IMR-90 (cell line): ENCODE measurements at regions not wholly inside any gene's neighbourhood (a gene's known extent, or its start where the extent isn't known, plus 50 kb on each side); places are given as distances from the start of the nearest gene placed in this dataset.

Experiments
- ATAC-seq: fragments of 200-7000 bp; cut with Tn5 transposase; 2 replicates; pipeline ENCODE4 v1.9.1; 2020; ENCODE audit warnings: low read depth, mild to moderate bottlenecking, moderate library complexity
- BruUV-seq: library from RNA; stranded (reverse); fragments of 400-500 nt; replicated peaks from 2 replicates; lab custom pipeline; 2021; lab: Mats Ljungman, UMichigan
- CTCF ChIA-PET: fragments of 300-600 bp; formaldehyde crosslinking; extraction: SDS; loops from one replicate; lab custom pipeline; 2021; ENCODE audit warnings: antibody characterized with exemption; lab: Yijun Ruan, JAX
- POLR2A ChIA-PET: fragments of 300-600 bp; sonication (Branson Sonifier 250); formaldehyde crosslinking; loops from one replicate; lab custom pipeline; 2022; ENCODE audit warnings: antibody characterized with exemption; ENCODE audit not compliant: unreplicated experiment; lab: Charles Lee
- DNase-seq: peaks from one replicate; pipeline ENCODE4 v3.0.0; 2013
- H2AFZ ChIP-seq: replicated peaks from 2 replicates; pipeline ENCODE3; 2013; ENCODE audit warnings: low read length, mild to moderate bottlenecking; ENCODE audit not compliant: poor library complexity
- H2AK5ac ChIP-seq: 2 replicates; pipeline ENCODE4 v1.6.1; 2013; ENCODE audit warnings: low read depth, low read length, inconsistent platforms
- H2AK9ac ChIP-seq: replicated peaks from 2 replicates; pipeline ENCODE3; 2013; ENCODE audit warnings: mild to moderate bottlenecking, low read depth, low read length, moderate library complexity; ENCODE audit not compliant: poor library complexity
- H2BK120ac ChIP-seq: 2 replicates; pipeline ENCODE4 v1.6.1; 2013; ENCODE audit warnings: low read depth, low read length, inconsistent platforms
- H2BK15ac ChIP-seq: 3 replicates; pipeline ENCODE4 v1.6.1; 2013; ENCODE audit warnings: low read depth, low read length, inconsistent platforms
- H2BK20ac ChIP-seq: 2 replicates; pipeline ENCODE4 v1.6.1; 2013; ENCODE audit warnings: low read depth, mild to moderate bottlenecking, inconsistent platforms, low read length, moderate library complexity
- H2BK5ac ChIP-seq: 2 replicates; pipeline ENCODE4 v1.6.1; 2013; ENCODE audit warnings: mild to moderate bottlenecking, low read depth, low read length, inconsistent platforms; ENCODE audit not compliant: poor library complexity, severe bottlenecking
- H3K14ac ChIP-seq: replicated peaks from 2 replicates; pipeline ENCODE4 v1.6.1; 2013; ENCODE audit warnings: low read depth, low read length, inconsistent platforms
- H3K18ac ChIP-seq: 2 replicates; pipeline ENCODE4 v1.6.1; 2013; ENCODE audit warnings: low read depth, low read length, control low read depth
- H3K23ac ChIP-seq: 2 replicates; pipeline ENCODE4 v1.6.1; 2013; ENCODE audit warnings: low read depth, low read length, inconsistent platforms
- H3K27ac ChIP-seq: 2 replicates; pipeline ENCODE4 v1.5.1; 2013; ENCODE audit warnings: mild to moderate bottlenecking, control low read depth, low read length; ENCODE audit not compliant: insufficient read depth
- H3K27me3 ChIP-seq: 2 replicates; pipeline ENCODE4 v1.6.1; 2013; ENCODE audit warnings: low read length; ENCODE audit not compliant: control insufficient read depth, insufficient read depth
- H3K36me3 ChIP-seq: 2 replicates; pipeline ENCODE4 v1.6.1; 2013; ENCODE audit warnings: low read length, mixed read lengths; ENCODE audit not compliant: control insufficient read depth, insufficient read depth
- H3K4ac ChIP-seq: 2 replicates; pipeline ENCODE4 v1.6.1; 2013; ENCODE audit warnings: low read depth, low read length, inconsistent platforms
- H3K4me1 ChIP-seq: 2 replicates; pipeline ENCODE4 v1.6.1; 2013; ENCODE audit warnings: low read length, mixed read lengths; ENCODE audit not compliant: control insufficient read depth, insufficient read depth
- H3K4me2 ChIP-seq: 2 replicates; pipeline ENCODE4 v1.6.1; 2013; ENCODE audit warnings: low read depth, mild to moderate bottlenecking, control low read depth, low read length, moderate library complexity
- H3K4me3 ChIP-seq: 2 replicates; pipeline ENCODE4 v1.5.1; 2013; ENCODE audit warnings: low read depth, mild to moderate bottlenecking, control low read depth, low read length, moderate library complexity; ENCODE audit not compliant: insufficient read depth
- H3K56ac ChIP-seq: 2 replicates; pipeline ENCODE4 v1.6.1; 2013; ENCODE audit warnings: low read length, inconsistent platforms; ENCODE audit not compliant: insufficient read depth; ENCODE audit errors: extremely low read depth
- H3K79me1 ChIP-seq, 2 experiments: 2 replicates each; pipeline ENCODE4 v1.6.1; 2013; ENCODE audit warnings: low read length in 2 of 2, inconsistent platforms in 1 of 2, low read depth in 1 of 2
- H3K9ac ChIP-seq: 2 replicates; pipeline ENCODE4 v1.6.1; 2013; ENCODE audit warnings: low read depth, low read length, control low read depth
- H3K9me1 ChIP-seq: 2 replicates; pipeline ENCODE4 v1.6.1; 2013; ENCODE audit warnings: low read length, inconsistent platforms; ENCODE audit not compliant: insufficient read depth
- H3K9me3 ChIP-seq: 2 replicates; pipeline ENCODE4 v1.6.1; 2013; ENCODE audit warnings: low read length; ENCODE audit not compliant: control insufficient read depth, insufficient read depth
- H4K20me1 ChIP-seq: 2 replicates; pipeline ENCODE4 v1.6.1; 2013; ENCODE audit warnings: low read length, inconsistent platforms; ENCODE audit not compliant: insufficient read depth
- H4K5ac ChIP-seq: 2 replicates; pipeline ENCODE4 v1.6.1; 2013; ENCODE audit warnings: mild to moderate bottlenecking, low read depth, low read length, control low read depth
- H4K8ac ChIP-seq, 2 experiments: 2 replicates each; pipeline ENCODE4 v1.6.1; 2013; ENCODE audit warnings: low read depth in 2 of 2, low read length in 2 of 2, control low read depth in 1 of 2, inconsistent platforms in 1 of 2
- H4K91ac ChIP-seq: 2 replicates; pipeline ENCODE4 v1.6.1; 2013; ENCODE audit warnings: low read depth, low read length, inconsistent platforms; ENCODE audit not compliant: insufficient read depth
- BHLHE40 ChIP-seq: fragments of 150-350 bp; IDR thresholded peaks from 2 replicates; pipeline ENCODE4 v1.6.1; 2016; ENCODE audit warnings: mild to moderate bottlenecking, low read depth, low read length
- CEBPB ChIP-seq: IDR thresholded peaks from 2 replicates; pipeline ENCODE4 v1.6.1; 2012; ENCODE audit warnings: low read depth, low read length, improper control_type of control experiment
- MAFK ChIP-seq: IDR thresholded peaks from 2 replicates; pipeline ENCODE4 v1.6.1; 2012; ENCODE audit warnings: low read depth, low read length, improper control_type of control experiment
- MAZ ChIP-seq: IDR thresholded peaks from 2 replicates; pipeline ENCODE4 v1.6.1; 2012; ENCODE audit warnings: low read depth, mild to moderate bottlenecking, low read length, improper control_type of control experiment, moderate library complexity, borderline replicate concordance
- RCOR1 ChIP-seq: IDR thresholded peaks from 2 replicates; pipeline ENCODE4 v1.6.1; 2012; ENCODE audit warnings: mild to moderate bottlenecking, low read length, improper control_type of control experiment; ENCODE audit not compliant: insufficient replicate concordance
- SMC3 ChIP-seq: fragments of 150-350 bp; IDR thresholded peaks from 2 replicates; pipeline ENCODE4 v1.6.1; 2016; ENCODE audit warnings: low read depth, mild to moderate bottlenecking, antibody characterized with exemption, low read length, moderate library complexity
- WGBS, 2 experiments: methylation state at CpG; one replicate each; pipeline versions ENCODE4 v1.1.5 to v1.1.7; 2013; ENCODE audit warnings: missing lambda C conversion rate in 2 of 2; ENCODE audit not compliant: insufficient read length in 1 of 2; ENCODE audit errors: extremely low coverage in 2 of 2; 5-methylcytosine and 5-hydroxymethylcytosine counted together
- dilution Hi-C: fragments of 300-500 bp; cut with HindIII; formaldehyde crosslinking; loops from one replicate; pipeline ENCODE4 v1.14.3; 2018; ENCODE audit warnings: low sequenced_read_pairs; ENCODE audit not compliant: unreplicated experiment
- in situ Hi-C: fragments of 300-500 bp; cut with MboI; formaldehyde crosslinking; loops from 3 replicates; pipeline ENCODE4 v1.14.3; 2019; ENCODE audit warnings: low sequenced_read_pairs, inconsistent platforms, mixed read lengths
- intact Hi-C: fragments of 100-400 bp; cut with micrococcal nuclease; formaldehyde crosslinking; loops from 2 replicates; pipeline ENCODE4 v1.10.0; 2022

- DNase-seq (no peak), ATAC-seq (no peak)
- Histone ChIP-seq H2BK15ac (no peak overlapping the region), H3K27me3 (no peaks in the 10 kb centered on the region), H3K27ac (no peak overlapping the region), H4K5ac (no peak overlapping the region), H2AK5ac (no peak overlapping the region), H3K4me2 (no peak overlapping the region), H3K36me3 (no peaks in the 10 kb centered on the region), H3K56ac (no peak overlapping the region), H4K8ac (no peak overlapping the region), H4K91ac (no peak overlapping the region), H3K4me3 (no peak overlapping the region), H3K9me1 (no peaks in the 10 kb centered on the region), H2BK120ac (no peak overlapping the region), H3K9ac (no peak overlapping the region), H3K23ac (no peak overlapping the region), H3K14ac (no peak overlapping the region), H2BK20ac (no peak overlapping the region), H2AK9ac (no peak overlapping the region), H2AFZ (no peak overlapping the region), H3K4ac (no peak overlapping the region), H3K9me3 (peaks cover 16% of the 10 kb centered on the region), H3K18ac (no peak overlapping the region), H4K20me1 (no peaks in the 10 kb centered on the region), H3K4me1 (no peaks in the 10 kb centered on the region), H3K79me1 (no peaks in the 10 kb centered on the region), H2BK5ac (no peak overlapping the region)
- CTCF ChIA-PET: no interaction called here
- BruUV-seq: no TSS peak
- dilution Hi-C loops: no loop called here
- POLR2A ChIA-PET: no interaction called here
- 0% methylated on average over 1 of the region's 5 CpGs; no CpG with 5 or more reads in 1 of the 2 experiments for WGBS, 2 experiments
- in situ Hi-C loops: no loop called here
- TF ChIP-seq CEBPB: no peak
- TF ChIP-seq SMC3: no peak
- TF ChIP-seq RCOR1: no peak
- no peak for TF ChIP-seq MAZ
- TF ChIP-seq BHLHE40: no peak
- TF ChIP-seq MAFK: no peak
- intact Hi-C loops: no loop called here
These were observed 252.6 kb downstream of the SEC23IP start for GRCh38 chr10:120145107-120145506.
